ENCODE measurements at regions not wholly inside any gene's neighbourhood (a gene's known extent, or its start where the extent isn't known, plus 50 kb on each side); places are given as distances from the start of the nearest gene placed in this dataset.

- no peak for DNase-seq (ENCODE audit: low read depth in 2 of 2)
These were observed 393.8 kb downstream of the ZNF385D start for GRCh38 chr3:21357241-21357640.

DNA sequence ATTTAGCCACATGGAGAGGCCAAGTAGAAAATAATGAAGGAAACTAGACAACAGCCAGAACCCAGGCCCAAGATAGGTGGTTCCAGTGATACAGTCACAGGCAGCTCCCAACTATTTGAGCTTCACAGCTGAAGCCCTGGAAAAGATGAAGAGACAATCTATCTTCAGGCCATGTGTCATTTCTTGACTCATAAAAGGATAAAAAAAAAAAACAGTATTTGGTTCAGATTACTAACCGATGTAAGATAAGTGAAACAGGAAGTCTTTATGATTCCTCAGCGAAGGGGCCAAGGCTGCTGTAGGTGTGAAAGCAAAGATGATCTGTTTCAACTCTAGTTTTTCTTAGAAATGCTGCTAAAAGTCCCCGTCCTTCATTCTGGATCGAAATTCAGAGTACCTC is 394.6 kb downstream of the ZNF385D start:
- no peak for DNase-seq (ENCODE audit: low read depth in 2 of 2)

- no peak for DNase-seq (ENCODE audit: low read depth in 2 of 2)
These were observed 405.5 kb downstream of the ZNF385D start for GRCh38 chr3:21345382-21345976.

DNA sequence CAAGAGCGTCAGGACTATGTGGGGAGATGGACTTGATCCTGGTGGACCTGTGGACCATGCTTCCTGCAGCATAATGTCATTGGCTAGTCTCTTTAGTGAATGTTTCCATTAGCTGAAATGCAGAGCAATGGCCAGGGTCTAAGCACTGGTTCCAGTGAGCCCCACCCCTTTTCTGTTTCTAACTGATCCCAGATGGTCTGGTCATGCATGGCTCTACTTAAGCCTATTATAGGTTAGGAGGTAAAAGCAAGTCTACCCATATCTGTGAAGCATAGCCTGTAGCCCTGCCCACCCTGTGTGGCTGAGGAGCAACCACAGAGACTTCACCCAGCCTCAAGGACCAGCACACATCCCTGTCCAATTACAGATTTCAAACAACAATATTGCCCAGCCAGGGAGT is 419.2 kb downstream of the ZNF385D start:
- no peak for DNase-seq (ENCODE audit: low read depth in 2 of 2)

DNA sequence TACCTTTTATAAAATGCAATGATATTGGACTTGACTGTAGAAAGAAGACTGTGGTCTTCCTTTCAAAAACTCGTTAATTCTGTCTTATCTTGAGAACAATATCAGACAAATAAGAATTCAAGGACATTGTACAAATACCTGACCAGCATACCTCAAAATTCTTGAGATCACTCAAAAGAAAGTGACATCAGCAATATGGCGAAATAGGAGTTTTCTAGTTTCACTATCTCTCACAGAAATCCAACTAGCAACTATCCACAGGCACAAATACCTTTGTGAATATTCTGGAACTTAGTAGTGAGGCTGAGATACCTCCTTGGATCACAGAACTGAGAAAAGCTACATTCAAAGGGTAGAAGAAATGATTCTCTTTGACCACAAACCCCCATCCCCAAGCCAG is 419.7 kb downstream of the ZNF385D start:
- no peak for DNase-seq (ENCODE audit: low read depth in 2 of 2)

DNA sequence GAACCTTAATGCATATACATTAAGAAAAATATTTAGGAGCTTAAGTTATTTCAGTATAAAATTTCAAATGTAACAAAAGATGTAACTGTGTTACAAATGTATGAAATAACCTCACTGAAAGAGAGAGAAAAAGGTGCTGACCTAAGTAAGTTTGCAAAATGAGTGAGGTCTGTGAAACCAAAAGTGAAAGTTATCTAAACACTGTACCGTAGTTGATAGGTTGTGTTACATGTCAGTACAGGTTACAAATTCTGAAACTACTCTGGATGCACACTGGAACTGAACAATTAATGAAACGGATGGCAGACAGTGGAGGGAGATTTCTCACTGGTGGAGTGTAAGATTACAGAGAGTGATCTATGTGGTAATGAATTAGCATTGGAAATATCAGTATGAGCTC is 420.7 kb downstream of the ZNF385D start:
- DNase-seq (ENCODE audit: low read depth in 2 of 2): no peak

DNA sequence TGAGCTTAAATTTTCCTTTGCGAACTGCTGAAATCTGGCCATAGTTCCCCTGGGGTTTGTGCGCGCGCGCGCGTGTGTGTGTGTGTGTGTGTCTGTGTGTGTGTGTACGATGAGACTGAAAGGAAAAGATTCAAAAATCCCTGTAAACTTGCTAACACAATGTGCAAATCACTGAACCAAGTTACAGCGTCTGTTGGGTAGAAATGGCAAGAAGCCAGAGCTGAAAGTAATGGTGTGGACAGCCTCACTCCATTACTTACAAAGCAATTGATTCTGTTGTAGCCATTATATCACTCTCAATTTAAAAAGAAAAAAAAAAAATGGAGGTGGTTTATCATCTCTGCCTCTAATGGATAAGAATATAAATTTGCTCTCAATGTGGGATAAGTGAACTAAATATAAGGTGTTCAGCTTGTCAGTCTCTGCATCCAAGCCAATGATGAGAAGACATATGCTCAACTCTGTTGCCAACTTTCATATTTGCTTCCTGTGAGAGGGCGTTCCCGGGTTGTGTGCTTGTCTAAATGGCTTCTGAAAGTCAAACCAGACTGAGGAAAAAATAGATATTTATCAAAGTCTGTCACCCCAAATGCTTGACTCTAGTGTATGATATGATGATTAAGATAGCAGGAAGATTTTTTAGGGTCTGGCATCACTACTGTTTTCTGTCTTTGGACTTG is 422.2 kb downstream of the ZNF385D start:
- DNase-seq (ENCODE audit: low read depth in 2 of 2): no peak

GRCh38 chr3:21326704-21327475 is 424.1 kb downstream of the ZNF385D start:
- DNase-seq (ENCODE audit: low read depth in 2 of 2): no peak

DNA sequence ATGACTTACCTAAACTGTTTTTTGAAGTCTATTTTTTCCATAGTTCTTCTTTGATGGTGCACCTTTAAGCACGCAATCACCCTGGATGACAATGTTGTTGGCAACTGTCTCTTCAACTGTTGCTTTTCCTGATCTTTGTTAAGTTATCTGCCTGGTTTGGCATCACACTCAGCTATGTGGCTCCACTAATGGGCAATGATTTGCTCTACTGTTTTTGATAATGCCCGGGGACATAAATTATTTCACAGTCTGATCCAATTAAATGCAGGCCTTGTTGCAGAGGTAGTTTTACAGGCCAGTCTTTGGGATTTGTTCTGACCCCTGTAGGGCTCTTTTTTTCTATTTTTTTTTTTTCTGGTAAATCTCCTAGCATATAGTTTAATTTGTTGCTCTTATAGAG is 436.3 kb downstream of the ZNF385D start:
- DNase-seq (ENCODE audit: low read depth in 2 of 2): no peak

DNA sequence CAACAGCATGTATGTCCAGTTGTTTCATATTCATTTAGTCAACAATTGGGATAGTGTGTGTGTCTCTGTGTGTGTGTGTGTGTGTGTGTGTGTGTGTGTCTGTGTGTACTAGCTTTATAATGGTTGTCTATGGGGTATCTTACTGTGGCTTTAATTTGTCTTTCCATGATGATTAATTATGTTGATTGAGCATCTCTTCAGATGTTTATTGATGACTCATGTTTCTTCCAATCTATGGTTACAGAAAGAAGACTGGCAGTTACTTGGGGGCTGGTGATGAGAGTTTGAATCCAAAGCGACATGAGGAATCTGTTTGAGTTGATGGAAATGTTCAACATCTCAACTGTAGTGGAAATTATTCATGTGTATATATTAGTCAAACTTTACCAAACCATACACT is 440.1 kb downstream of the ZNF385D start:
- DNase-seq (ENCODE audit: low read depth in 2 of 2): no peak

- DNase-seq (ENCODE audit: low read depth in 2 of 2): no peak
These were observed 440.8 kb downstream of the ZNF385D start for GRCh38 chr3:21310161-21310560.

- DNase-seq (ENCODE audit: low read depth in 2 of 2): no peak
These were observed 453.7 kb downstream of the ZNF385D start for GRCh38 chr3:21297304-21297703.

- DNase-seq (ENCODE audit: low read depth in 2 of 2): no peak
These were observed 456.2 kb downstream of the ZNF385D start for GRCh38 chr3:21294768-21295167.

DNA sequence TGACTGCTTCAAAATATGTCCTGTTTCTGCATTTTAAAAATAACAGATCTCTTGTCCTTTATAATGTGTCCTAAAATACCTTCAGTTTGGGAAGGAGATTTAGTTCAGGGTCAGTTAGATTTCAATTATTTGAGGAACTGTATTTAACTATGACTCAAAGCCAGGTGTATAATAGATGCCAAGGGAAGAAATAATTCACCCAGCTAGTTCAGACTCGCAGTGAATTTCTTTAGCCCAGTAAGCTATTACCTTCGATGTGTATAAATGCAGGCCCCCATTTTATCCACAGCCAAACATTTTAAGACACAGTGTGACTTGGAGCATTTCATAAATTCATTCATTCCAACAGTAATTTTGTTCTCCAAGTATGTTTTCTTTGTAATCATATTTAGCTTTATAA is 458.0 kb downstream of the ZNF385D start:
- DNase-seq (ENCODE audit: low read depth in 2 of 2): no peak

DNA sequence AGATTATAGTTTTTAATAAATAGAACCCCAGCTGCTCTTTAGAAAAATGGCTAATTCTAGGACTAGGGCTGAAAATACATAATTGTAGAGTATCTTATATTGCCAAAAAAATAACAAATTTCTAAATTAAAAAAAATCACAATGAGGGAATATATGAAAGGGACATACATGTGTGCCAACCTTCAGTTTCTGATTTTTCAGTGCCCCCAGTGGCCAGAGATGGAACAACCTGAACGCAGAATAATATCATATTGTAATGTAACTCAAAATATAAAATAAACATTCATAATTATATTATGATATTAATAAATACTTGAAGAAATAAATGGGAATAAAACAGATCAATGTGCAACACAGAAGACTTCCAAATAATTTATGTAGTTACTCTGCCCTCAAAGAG is 460.5 kb downstream of the ZNF385D start:
- no peak for DNase-seq (ENCODE audit: low read depth in 2 of 2)

DNA sequence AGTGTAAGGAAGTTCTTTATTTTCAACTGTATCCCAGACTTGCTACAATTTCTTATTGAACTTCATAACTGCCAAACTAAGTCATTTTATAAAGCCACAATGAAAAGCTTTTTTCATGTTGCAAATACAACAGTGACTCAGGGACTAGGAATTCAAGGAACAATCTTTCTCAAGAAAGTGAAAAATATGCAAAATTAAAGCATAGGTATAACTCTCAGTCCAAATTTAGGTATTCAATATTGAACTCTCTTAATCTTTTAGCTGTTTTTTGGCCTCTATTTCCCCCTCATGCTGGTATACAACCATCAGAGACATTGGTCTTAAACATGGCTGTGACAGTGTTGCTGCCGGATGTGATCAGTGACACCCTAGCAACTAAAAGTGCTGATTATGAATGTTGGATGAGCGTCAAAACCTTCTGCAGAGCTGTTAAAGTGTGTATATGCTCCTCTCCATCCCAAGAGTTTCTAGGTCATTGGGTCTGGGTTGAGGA is 476.9 kb downstream of the ZNF385D start:
- no peak for DNase-seq (ENCODE audit: low read depth in 2 of 2)

DNA sequence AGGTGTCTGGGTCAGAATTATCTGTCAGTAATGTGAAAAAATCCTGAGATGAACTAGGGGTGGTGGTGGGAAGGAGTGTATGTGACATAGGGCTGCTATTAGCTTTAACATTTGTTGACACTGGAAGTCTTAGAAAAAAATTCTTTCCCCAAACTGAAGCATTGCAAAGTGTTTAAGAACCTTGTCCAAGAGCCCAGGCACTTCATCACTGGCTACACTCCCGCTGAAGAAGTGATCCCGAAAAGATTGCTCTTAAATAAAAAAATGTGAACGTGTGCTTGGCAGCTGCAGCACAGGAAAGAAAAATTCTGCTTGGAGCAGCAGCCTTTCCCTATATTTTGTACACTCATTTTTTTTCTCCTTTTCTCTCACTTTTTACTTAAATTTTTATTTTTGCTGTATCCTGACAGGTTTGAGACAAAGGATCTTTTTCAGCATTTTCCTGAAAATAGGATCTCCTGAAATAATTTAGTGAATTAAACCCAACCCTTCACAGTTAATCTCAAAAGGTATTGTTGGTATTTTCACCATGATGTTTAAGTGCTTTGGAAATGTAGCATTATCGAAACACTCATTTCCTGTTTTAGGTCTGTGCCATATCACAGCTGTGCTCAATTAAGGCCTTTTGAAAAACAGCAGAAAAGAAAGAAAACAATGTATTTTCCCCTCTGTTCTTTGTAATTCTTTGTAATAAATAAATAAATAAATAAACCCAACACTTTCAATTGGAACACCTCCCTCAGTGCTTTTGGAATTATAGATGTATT is 477.6 kb downstream of the ZNF385D start:
- no peak for DNase-seq (ENCODE audit: low read depth in 2 of 2)

- DNase-seq (ENCODE audit: low read depth in 2 of 2): no peak
These were observed 479.4 kb downstream of the ZNF385D start for GRCh38 chr3:21271606-21272016.

GRCh38 chr3:21269882-21270281 is 481.1 kb downstream of the ZNF385D start:
- DNase-seq (ENCODE audit: low read depth in 2 of 2): no peak

GRCh38 chr3:21260507-21260906 is 490.5 kb downstream of the ZNF385D start:
- DNase-seq (ENCODE audit: low read depth in 2 of 2): no peak

GRCh38 chr3:21259896-21260295 is 491.1 kb downstream of the ZNF385D start:
- no peak for DNase-seq (ENCODE audit: low read depth in 2 of 2)

GRCh38 chr3:21256932-21257331 is 494.1 kb downstream of the ZNF385D start:
- no peak for DNase-seq (ENCODE audit: low read depth in 2 of 2)
